Upper lobe of right lung (tissue), 1 donor: ENCODE measurements at regions not wholly inside any gene's neighbourhood (a gene's known extent, or its start where the extent isn't known, plus 50 kb on each side); places are given as distances from the start of the nearest gene placed in this dataset.

Experiments used
- ATAC-seq: fragments of 200-7000 bp; cut with Tn5 transposase; one replicate; pipeline ENCODE4 v1.9.1; 2020; ENCODE audit warnings: mild to moderate bottlenecking, moderate library complexity
- DNase-seq: peaks from one replicate; pipeline ENCODE4 v3.0.0-alpha.2; 2020
- H3K27ac ChIP-seq: fragments of 200-600 bp; one replicate; pipeline ENCODE4 v1.8.0; 2022
- H3K27me3 ChIP-seq: fragments of 200-600 bp; one replicate; pipeline ENCODE4 v1.8.0; 2022; ENCODE audit warnings: mild to moderate bottlenecking
- H3K36me3 ChIP-seq: fragments of 200-600 bp; one replicate; pipeline ENCODE4 v1.8.0; 2022
- H3K4me1 ChIP-seq: fragments of 200-600 bp; one replicate; pipeline ENCODE4 v1.8.0; 2022
- H3K4me3 ChIP-seq: fragments of 200-600 bp; one replicate; pipeline ENCODE4 v1.8.0; 2022; ENCODE audit warnings: mild to moderate bottlenecking
- H3K9me3 ChIP-seq: fragments of 200-600 bp; one replicate; pipeline ENCODE4 v1.8.0; 2022
- intact Hi-C: fragments of 100-400 bp; cut with DNase I; formaldehyde crosslinking; loops from one replicate; pipeline ENCODE4 v1.11.0; 2022
- TF ChIP-seq, protein P1 (sequence below): fragments of 200-600 bp; IDR thresholded peaks from one replicate; pipeline ENCODE4 v1.8.0; 2022; ENCODE audit warnings: antibody characterized with exemption
- donor health status: DM: no; HTN: yes; CAD: no; lungs with severe emphysema.

DNA sequence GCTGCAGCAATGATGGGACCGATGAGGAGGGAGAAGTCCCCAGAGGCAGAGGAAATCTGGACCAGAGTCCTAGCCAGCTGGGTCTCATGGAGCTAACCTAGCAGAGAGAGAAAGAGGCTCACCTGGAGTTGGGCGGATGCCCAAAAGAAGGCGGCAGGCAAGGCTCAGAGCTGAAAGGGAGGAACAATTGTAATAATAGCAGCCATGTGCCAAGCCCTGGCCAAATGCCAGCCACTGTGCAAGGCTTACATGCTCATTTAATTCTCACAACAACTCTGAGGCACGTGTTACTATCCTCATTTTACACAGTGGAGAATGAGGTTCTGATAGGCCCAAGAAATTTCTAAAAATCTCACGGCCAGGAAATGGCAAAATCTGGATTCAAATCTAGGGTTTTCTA, 50.0 kb upstream of the ZNF648 start:
- H3K9me3 ChIP-seq = no peaks in the 10 kb centered on the region
- intact Hi-C loops = no loop called here
- no peak overlapping the region for H3K4me3 ChIP-seq
- no peaks in the 10 kb centered on the region for H3K27me3 ChIP-seq
- no peaks in the 10 kb centered on the region for H3K4me1 ChIP-seq
- TF ChIP-seq, protein P1, sequence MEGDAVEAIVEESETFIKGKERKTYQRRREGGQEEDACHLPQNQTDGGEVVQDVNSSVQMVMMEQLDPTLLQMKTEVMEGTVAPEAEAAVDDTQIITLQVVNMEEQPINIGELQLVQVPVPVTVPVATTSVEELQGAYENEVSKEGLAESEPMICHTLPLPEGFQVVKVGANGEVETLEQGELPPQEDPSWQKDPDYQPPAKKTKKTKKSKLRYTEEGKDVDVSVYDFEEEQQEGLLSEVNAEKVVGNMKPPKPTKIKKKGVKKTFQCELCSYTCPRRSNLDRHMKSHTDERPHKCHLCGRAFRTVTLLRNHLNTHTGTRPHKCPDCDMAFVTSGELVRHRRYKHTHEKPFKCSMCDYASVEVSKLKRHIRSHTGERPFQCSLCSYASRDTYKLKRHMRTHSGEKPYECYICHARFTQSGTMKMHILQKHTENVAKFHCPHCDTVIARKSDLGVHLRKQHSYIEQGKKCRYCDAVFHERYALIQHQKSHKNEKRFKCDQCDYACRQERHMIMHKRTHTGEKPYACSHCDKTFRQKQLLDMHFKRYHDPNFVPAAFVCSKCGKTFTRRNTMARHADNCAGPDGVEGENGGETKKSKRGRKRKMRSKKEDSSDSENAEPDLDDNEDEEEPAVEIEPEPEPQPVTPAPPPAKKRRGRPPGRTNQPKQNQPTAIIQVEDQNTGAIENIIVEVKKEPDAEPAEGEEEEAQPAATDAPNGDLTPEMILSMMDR = no peak
- no peaks in the 10 kb centered on the region for H3K36me3 ChIP-seq
- ATAC-seq (no peak), DNase-seq (no peak)
- no peak overlapping the region for H3K27ac ChIP-seq
